HFF-Myc (cell line): ENCODE measurements at regions not wholly inside any gene's neighbourhood (a gene's known extent, or its start where the extent isn't known, plus 50 kb on each side); places are given as distances from the start of the nearest gene placed in this dataset.
A peak's percentile ranks its signal among the peaks of the same experiment; 100 is the strongest.
"Not testable (repeated sequence)": the region's sequence is repeated elsewhere in the genome, so short reads cannot be mapped to it uniquely, and the experiment has no call there.

Experiments
- DNase-seq: peaks from one replicate; pipeline ENCODE4 v3.0.0-alpha.2; 2011; ENCODE audit warnings: low read depth; ENCODE audit errors: extremely low read depth
- H3K4me3 ChIP-seq: replicated peaks from 2 replicates; pipeline ENCODE4 v1.5.1; 2011; ENCODE audit warnings: low read depth, mild to moderate bottlenecking, control low read depth, low read length
- CTCF ChIP-seq: IDR thresholded peaks from 2 replicates; pipeline ENCODE4 v1.5.1; 2012; ENCODE audit warnings: mild to moderate bottlenecking, low read depth, low read length, control low read depth; ENCODE audit errors: missing control alignments

- no peak for TF ChIP-seq CTCF
- DNase-seq = peak; percentile 5
- no peak overlapping the region for H3K4me3 ChIP-seq
Measured at GRCh38 chr3:14031271-14031670, 93.4 kb downstream of the CHCHD4 start.

GRCh38 chr3:14029390-14029995 is 95.2 kb downstream of the CHCHD4 start:
- not testable (repeated sequence) for DNase-seq, H3K4me3 ChIP-seq

GRCh38 chr3:14028122-14028521 is 96.5 kb downstream of the CHCHD4 start:
- not testable (repeated sequence) for DNase-seq

GRCh38 chr3:14019459-14019858 is 105.2 kb downstream of the CHCHD4 start:
- DNase-seq = no peak
- H3K4me3 ChIP-seq = no peak overlapping the region
- no peak for TF ChIP-seq CTCF

More at GRCh38 chr3:14028122-14028521, 96.5 kb downstream of the CHCHD4 start:
- H3K4me3 ChIP-seq = not testable (repeated sequence)

- no peak overlapping the region for H3K4me3 ChIP-seq
- no peak for DNase-seq
- TF ChIP-seq CTCF = no peak
Measured at GRCh38 chr3:14016900-14017475, 107.7 kb downstream of the CHCHD4 start.

GRCh38 chr3:14007006-14007405 is 117.7 kb downstream of the CHCHD4 start:
- TF ChIP-seq CTCF = no peak
- no peak overlapping the region for H3K4me3 ChIP-seq
- DNase-seq = no peak

- no peak for TF ChIP-seq CTCF
- peak; percentile 20 for DNase-seq
- H3K4me3 ChIP-seq = no peak overlapping the region
Measured at GRCh38 chr3:14001136-14001535, 121.3 kb upstream of the WNT7A start.

GRCh38 chr3:14000556-14000955 is 120.7 kb upstream of the WNT7A start:
- no peak for TF ChIP-seq CTCF
- H3K4me3 ChIP-seq = no peak overlapping the region
- peak; percentile 9 for DNase-seq
